GM23338 (cell line): ENCODE measurements at regions not wholly inside any gene's neighbourhood (a gene's known extent, or its start where the extent isn't known, plus 50 kb on each side); places are given as distances from the start of the nearest gene placed in this dataset.

Experiments
- ATAC-seq: fragments of 200-7000 bp; cut with Tn5 transposase; 3 replicates; pipeline ENCODE4 v1.9.1; 2020
- DNase-seq: peaks from one replicate; pipeline ENCODE4 v3.0.0-alpha.2; 2015; ENCODE audit warnings: low spot score
- H2AFZ ChIP-seq: fragments of 200-600 bp; sonication (generic); 2 replicates; pipeline ENCODE4 v1.8.0; 2016; ENCODE audit warnings: antibody characterized with exemption, mild to moderate bottlenecking, moderate library complexity
- H3F3A ChIP-seq: fragments of 200-600 bp; sonication (generic); replicated peaks from 2 replicates; pipeline ENCODE4 v1.8.0; 2017; ENCODE audit warnings: antibody characterized with exemption, mixed run types, low read depth
- H3K27ac ChIP-seq: fragments of 200-600 bp; sonication (generic); 2 replicates; pipeline ENCODE4 v1.6.1; 2016; ENCODE audit warnings: low read depth
- H3K27me3 ChIP-seq: fragments of 200-600 bp; sonication (generic); 2 replicates; pipeline ENCODE4 v1.8.0; 2016; ENCODE audit warnings: mild to moderate bottlenecking, mixed run types, moderate library complexity; ENCODE audit not compliant: insufficient read depth
- H3K36me3 ChIP-seq: fragments of 200-600 bp; sonication (generic); 2 replicates; pipeline ENCODE4 v1.8.0; 2016; ENCODE audit warnings: mild to moderate bottlenecking; ENCODE audit not compliant: insufficient read depth
- H3K4me1 ChIP-seq: fragments of 200-600 bp; sonication (generic); 2 replicates; pipeline ENCODE4 v1.8.0; 2016; ENCODE audit warnings: mild to moderate bottlenecking, moderate library complexity; ENCODE audit not compliant: insufficient read depth
- H3K4me2 ChIP-seq: fragments of 200-600 bp; sonication (generic); 2 replicates; pipeline ENCODE4 v1.7.1; 2017; ENCODE audit warnings: mixed run types
- H3K4me3 ChIP-seq: fragments of 200-600 bp; sonication (generic); 2 replicates; pipeline ENCODE4 v1.6.1; 2016; ENCODE audit warnings: mixed run types
- H3K79me2 ChIP-seq: fragments of 200-600 bp; sonication (generic); replicated peaks from 2 replicates; pipeline ENCODE4 v1.8.0; 2017; ENCODE audit warnings: mild to moderate bottlenecking; ENCODE audit not compliant: insufficient read depth
- H3K9me2 ChIP-seq: fragments of 200-600 bp; sonication (generic); 2 replicates; pipeline ENCODE4 v1.8.0; 2017; ENCODE audit not compliant: insufficient read depth
- H4K20me1 ChIP-seq: fragments of 200-600 bp; sonication (generic); replicated peaks from 2 replicates; pipeline ENCODE4 v1.8.0; 2017; ENCODE audit warnings: mild to moderate bottlenecking; ENCODE audit not compliant: insufficient read depth
- H3K27ac Mint-ChIP-seq: 2 replicates; pipeline ENCODE4 v1.8.0; 2020; ENCODE audit warnings: inconsistent platforms, mild to moderate bottlenecking, moderate library complexity, mixed read lengths
- H3K27me3 Mint-ChIP-seq: 3 replicates; pipeline ENCODE4 v1.8.0; 2022; ENCODE audit warnings: low read depth, mild to moderate bottlenecking, moderate library complexity, mixed read lengths, inconsistent platforms; ENCODE audit not compliant: insufficient read depth, poor library complexity
- H3K36me3 Mint-ChIP-seq: 3 replicates; pipeline ENCODE4 v1.8.0; 2021; ENCODE audit warnings: low read depth, mild to moderate bottlenecking, inconsistent platforms, moderate library complexity, mixed read lengths
- H3K4me1 Mint-ChIP-seq: 3 replicates; pipeline ENCODE4 v1.8.0; 2020; ENCODE audit warnings: mild to moderate bottlenecking, inconsistent platforms, mixed read lengths
- H3K4me3 Mint-ChIP-seq: 3 replicates; pipeline ENCODE4 v1.8.0; 2021; ENCODE audit warnings: moderate library complexity, mild to moderate bottlenecking, inconsistent platforms, mixed read lengths
- H3K9me3 Mint-ChIP-seq: 3 replicates; pipeline ENCODE4 v1.8.0; 2020; ENCODE audit warnings: moderate library complexity, mild to moderate bottlenecking, inconsistent platforms, mixed read lengths
- CREB1 ChIP-seq: fragments of 250-450 bp; sonication (Bioruptor Pico); IDR thresholded peaks from 2 replicates; pipeline ENCODE4 v1.5.0; 2020; ENCODE audit warnings: low read depth, mild to moderate bottlenecking, moderate library complexity
- EZH2 ChIP-seq: fragments of 200-600 bp; sonication (generic); IDR thresholded peaks from one replicate; pipeline ENCODE4 v1.8.0; 2017; ENCODE audit warnings: antibody characterized with exemption, mild to moderate bottlenecking, low read depth; ENCODE audit not compliant: unreplicated experiment
- EZH2phosphoT487 ChIP-seq: fragments of 200-600 bp; sonication (generic); IDR thresholded peaks from one replicate; pipeline ENCODE4 v1.8.1; 2018; ENCODE audit warnings: antibody characterized with exemption; ENCODE audit not compliant: unreplicated experiment
- POLR2AphosphoS5 ChIP-seq: IDR thresholded peaks from 2 replicates; pipeline ENCODE4 v1.6.1; 2016; ENCODE audit warnings: antibody characterized with exemption, low read depth
- ZNF114 ChIP-seq: fragments of 250-450 bp; sonication (Bioruptor Pico); IDR thresholded peaks from 2 replicates; pipeline ENCODE4 v1.5.0; 2020; ENCODE audit warnings: mild to moderate bottlenecking, moderate library complexity
- ZNF331 ChIP-seq: fragments of 250-450 bp; sonication (Bioruptor Pico); IDR thresholded peaks from 2 replicates; pipeline ENCODE4 v1.5.0; 2020; ENCODE audit warnings: low read depth, mild to moderate bottlenecking, moderate library complexity
- TF ChIP-seq, protein P1 (sequence below), 2 experiments: fragments of 200-600 bp in 1 of 2; sonication (generic) in 1 of 2; conservative IDR thresholded peaks; 2 replicates each; pipeline versions ENCODE4 v1.5.1 to v1.6.1; 2016 to 2017; ENCODE audit warnings: antibody characterized with exemption in 2 of 2, low read depth in 2 of 2, mild to moderate bottlenecking in 2 of 2, moderate library complexity in 1 of 2
- TF ChIP-seq, protein P2 (sequence below): IDR thresholded peaks from 2 replicates; pipeline ENCODE4 v1.6.1; 2016; ENCODE audit warnings: antibody characterized with exemption
- TF ChIP-seq, protein P3 (sequence below): IDR thresholded peaks from one replicate; pipeline ENCODE4 v1.6.1; 2018; ENCODE audit warnings: antibody characterized with exemption; ENCODE audit not compliant: unreplicated experiment

DNA sequence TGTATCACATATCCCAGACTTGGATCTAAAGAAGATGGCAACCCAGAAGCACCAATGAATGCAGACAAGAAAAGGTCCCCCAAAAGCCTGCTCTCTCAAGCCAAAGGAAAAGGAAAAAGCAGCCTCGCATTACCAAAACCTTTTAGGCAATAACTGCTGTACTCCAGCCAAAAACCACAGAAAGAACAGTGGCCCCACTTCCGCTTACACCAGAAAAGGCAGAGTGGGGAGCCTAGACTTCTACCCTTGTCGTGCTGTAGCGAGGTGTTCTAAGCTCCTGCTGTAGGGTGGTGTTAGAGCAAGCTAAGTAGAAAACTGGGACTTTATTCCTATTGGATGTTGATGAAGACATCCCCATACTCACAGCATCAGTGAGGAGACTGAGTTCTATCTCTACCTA, 244.0 kb upstream of the RXFP2 start:
- no peaks in the 10 kb centered on the region for H3K36me3 ChIP-seq
- Mint-ChIP-seq H3K27ac (no peak overlapping the region), H3K9me3 (peaks cover 24% of the 10 kb centered on the region), H3K4me1 (no peaks in the 10 kb centered on the region), H3K27me3 (no peaks in the 10 kb centered on the region), H3K4me3 (no peak overlapping the region), H3K36me3 (peaks cover 9% of the 10 kb centered on the region; the same call in 1 of the 3 replicates)
- no peaks in the 10 kb centered on the region for H3F3A ChIP-seq
- no peak for ATAC-seq
- H4K20me1 ChIP-seq = no peaks in the 10 kb centered on the region
- DNase-seq = no peak
- TF ChIP-seq EZH2phosphoT487 = no peak
- no peaks in the 10 kb centered on the region for H3K79me2 ChIP-seq
- no peak overlapping the region for H2AFZ ChIP-seq
- no peak overlapping the region for H3K4me3 ChIP-seq
- no peaks in the 10 kb centered on the region for H3K27me3 ChIP-seq
- no peaks in the 10 kb centered on the region for H3K9me2 ChIP-seq
- H3K4me2 ChIP-seq = no peak overlapping the region
- no peaks in the 10 kb centered on the region for H3K4me1 ChIP-seq
- no peak overlapping the region for H3K27ac ChIP-seq

DNA sequence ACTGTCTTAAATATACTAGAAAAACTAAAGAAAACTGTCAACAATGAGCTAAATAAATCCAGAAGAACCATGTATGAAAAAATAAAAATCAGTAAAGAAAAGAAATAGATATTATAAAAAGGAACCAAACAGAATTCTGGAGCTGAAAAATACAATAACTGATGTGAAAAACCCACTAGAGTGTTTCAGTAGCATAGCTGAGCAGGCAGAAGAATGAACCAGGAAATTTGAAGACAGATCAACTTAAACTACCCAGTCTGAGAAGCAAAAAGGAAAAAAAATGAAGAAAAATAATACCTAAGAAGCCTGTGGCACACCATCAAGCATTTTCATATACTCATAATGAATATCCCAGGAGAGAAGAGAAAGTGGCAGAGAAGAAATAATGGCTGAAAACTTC, 240.1 kb upstream of the RXFP2 start:
- Mint-ChIP-seq H3K4me3 (no peak overlapping the region), H3K9me3 (peaks cover 24% of the 10 kb centered on the region), H3K4me1 (no peaks in the 10 kb centered on the region), H3K27ac (no peak overlapping the region), H3K27me3 (no peaks in the 10 kb centered on the region), H3K36me3 (peaks cover 9% of the 10 kb centered on the region; the same call in 1 of the 3 replicates)
- no peaks in the 10 kb centered on the region for H3K36me3 ChIP-seq
- no peak for ATAC-seq
- H3F3A ChIP-seq = no peaks in the 10 kb centered on the region
- H3K27me3 ChIP-seq = no peaks in the 10 kb centered on the region
- no peaks in the 10 kb centered on the region for H3K4me1 ChIP-seq
- no peak for TF ChIP-seq EZH2
- TF ChIP-seq ZNF331 (CRISPR knock-in tag) = no peak
- no peak for TF ChIP-seq CREB1 (CRISPR knock-in tag)
- TF ChIP-seq, protein P1, sequence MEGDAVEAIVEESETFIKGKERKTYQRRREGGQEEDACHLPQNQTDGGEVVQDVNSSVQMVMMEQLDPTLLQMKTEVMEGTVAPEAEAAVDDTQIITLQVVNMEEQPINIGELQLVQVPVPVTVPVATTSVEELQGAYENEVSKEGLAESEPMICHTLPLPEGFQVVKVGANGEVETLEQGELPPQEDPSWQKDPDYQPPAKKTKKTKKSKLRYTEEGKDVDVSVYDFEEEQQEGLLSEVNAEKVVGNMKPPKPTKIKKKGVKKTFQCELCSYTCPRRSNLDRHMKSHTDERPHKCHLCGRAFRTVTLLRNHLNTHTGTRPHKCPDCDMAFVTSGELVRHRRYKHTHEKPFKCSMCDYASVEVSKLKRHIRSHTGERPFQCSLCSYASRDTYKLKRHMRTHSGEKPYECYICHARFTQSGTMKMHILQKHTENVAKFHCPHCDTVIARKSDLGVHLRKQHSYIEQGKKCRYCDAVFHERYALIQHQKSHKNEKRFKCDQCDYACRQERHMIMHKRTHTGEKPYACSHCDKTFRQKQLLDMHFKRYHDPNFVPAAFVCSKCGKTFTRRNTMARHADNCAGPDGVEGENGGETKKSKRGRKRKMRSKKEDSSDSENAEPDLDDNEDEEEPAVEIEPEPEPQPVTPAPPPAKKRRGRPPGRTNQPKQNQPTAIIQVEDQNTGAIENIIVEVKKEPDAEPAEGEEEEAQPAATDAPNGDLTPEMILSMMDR (conservative IDR thresholded peaks at IDR 0.05; ENCODE audit: low read depth in 2 of 2) = no peak
- TF ChIP-seq POLR2AphosphoS5 = no peak
- no peak for TF ChIP-seq ZNF114 (CRISPR knock-in tag)
- TF ChIP-seq, protein P2, sequence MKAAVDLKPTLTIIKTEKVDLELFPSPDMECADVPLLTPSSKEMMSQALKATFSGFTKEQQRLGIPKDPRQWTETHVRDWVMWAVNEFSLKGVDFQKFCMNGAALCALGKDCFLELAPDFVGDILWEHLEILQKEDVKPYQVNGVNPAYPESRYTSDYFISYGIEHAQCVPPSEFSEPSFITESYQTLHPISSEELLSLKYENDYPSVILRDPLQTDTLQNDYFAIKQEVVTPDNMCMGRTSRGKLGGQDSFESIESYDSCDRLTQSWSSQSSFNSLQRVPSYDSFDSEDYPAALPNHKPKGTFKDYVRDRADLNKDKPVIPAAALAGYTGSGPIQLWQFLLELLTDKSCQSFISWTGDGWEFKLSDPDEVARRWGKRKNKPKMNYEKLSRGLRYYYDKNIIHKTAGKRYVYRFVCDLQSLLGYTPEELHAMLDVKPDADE = no peak
- TF ChIP-seq, protein P3, sequence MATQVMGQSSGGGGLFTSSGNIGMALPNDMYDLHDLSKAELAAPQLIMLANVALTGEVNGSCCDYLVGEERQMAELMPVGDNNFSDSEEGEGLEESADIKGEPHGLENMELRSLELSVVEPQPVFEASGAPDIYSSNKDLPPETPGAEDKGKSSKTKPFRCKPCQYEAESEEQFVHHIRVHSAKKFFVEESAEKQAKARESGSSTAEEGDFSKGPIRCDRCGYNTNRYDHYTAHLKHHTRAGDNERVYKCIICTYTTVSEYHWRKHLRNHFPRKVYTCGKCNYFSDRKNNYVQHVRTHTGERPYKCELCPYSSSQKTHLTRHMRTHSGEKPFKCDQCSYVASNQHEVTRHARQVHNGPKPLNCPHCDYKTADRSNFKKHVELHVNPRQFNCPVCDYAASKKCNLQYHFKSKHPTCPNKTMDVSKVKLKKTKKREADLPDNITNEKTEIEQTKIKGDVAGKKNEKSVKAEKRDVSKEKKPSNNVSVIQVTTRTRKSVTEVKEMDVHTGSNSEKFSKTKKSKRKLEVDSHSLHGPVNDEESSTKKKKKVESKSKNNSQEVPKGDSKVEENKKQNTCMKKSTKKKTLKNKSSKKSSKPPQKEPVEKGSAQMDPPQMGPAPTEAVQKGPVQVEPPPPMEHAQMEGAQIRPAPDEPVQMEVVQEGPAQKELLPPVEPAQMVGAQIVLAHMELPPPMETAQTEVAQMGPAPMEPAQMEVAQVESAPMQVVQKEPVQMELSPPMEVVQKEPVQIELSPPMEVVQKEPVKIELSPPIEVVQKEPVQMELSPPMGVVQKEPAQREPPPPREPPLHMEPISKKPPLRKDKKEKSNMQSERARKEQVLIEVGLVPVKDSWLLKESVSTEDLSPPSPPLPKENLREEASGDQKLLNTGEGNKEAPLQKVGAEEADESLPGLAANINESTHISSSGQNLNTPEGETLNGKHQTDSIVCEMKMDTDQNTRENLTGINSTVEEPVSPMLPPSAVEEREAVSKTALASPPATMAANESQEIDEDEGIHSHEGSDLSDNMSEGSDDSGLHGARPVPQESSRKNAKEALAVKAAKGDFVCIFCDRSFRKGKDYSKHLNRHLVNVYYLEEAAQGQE = no peak
- TF ChIP-seq EZH2phosphoT487 = no peak
- no peak overlapping the region for H3K4me3 ChIP-seq
- H4K20me1 ChIP-seq = no peaks in the 10 kb centered on the region
- no peaks in the 10 kb centered on the region for H3K79me2 ChIP-seq
- H2AFZ ChIP-seq = no peak overlapping the region
- 0 out of 2 replicates have a peak, but pooled peaks cover 6% of the 10 kb centered on the region for H3K9me2 ChIP-seq
- H3K4me2 ChIP-seq = no peak overlapping the region
- DNase-seq = no peak
- H3K27ac ChIP-seq = no peak overlapping the region
